Endodermal cell (in vitro differentiated cells): ENCODE measurements at regions not wholly inside any gene's neighbourhood (a gene's known extent, or its start where the extent isn't known, plus 50 kb on each side); places are given as distances from the start of the nearest gene placed in this dataset.

Experiments used
- DNase-seq: peaks from one replicate; pipeline ENCODE4 v3.0.0-alpha.2; 2017
- H3K27ac ChIP-seq: 2 replicates; pipeline ENCODE4 v1.5.1; 2013; ENCODE audit warnings: mild to moderate bottlenecking, low read depth, low read length, moderate library complexity
- H3K27me3 ChIP-seq: 2 replicates; pipeline ENCODE4 v1.6.1; 2013; ENCODE audit warnings: mild to moderate bottlenecking, low read length, moderate library complexity; ENCODE audit not compliant: insufficient read depth, control insufficient read depth, poor library complexity, severe bottlenecking
- H3K36me3 ChIP-seq: 2 replicates; pipeline ENCODE4 v1.7.0; 2013; ENCODE audit warnings: mild to moderate bottlenecking, low read length, moderate library complexity; ENCODE audit not compliant: control insufficient read depth, insufficient read depth
- H3K4me1 ChIP-seq: one replicate; pipeline ENCODE4 v1.7.0; 2013; ENCODE audit warnings: low read length; ENCODE audit not compliant: control insufficient read depth, insufficient read depth
- H3K4me3 ChIP-seq: 2 replicates; pipeline ENCODE4 v1.5.1; 2013; ENCODE audit warnings: mild to moderate bottlenecking, low read length, moderate library complexity
- H3K9ac ChIP-seq: 2 replicates; pipeline ENCODE4 v1.6.1; 2013; ENCODE audit warnings: mild to moderate bottlenecking, low read length, moderate library complexity; ENCODE audit not compliant: poor library complexity, severe bottlenecking; ENCODE audit errors: extremely low read depth
- H3K9me3 ChIP-seq: 2 replicates; pipeline ENCODE4 v1.6.1; 2013; ENCODE audit warnings: mild to moderate bottlenecking, low read length, moderate library complexity; ENCODE audit not compliant: control insufficient read depth
- H3K27ac Mint-ChIP-seq: 2 replicates; pipeline ENCODE4 v1.8.0; 2020; ENCODE audit warnings: mixed read lengths
- H3K27me3 Mint-ChIP-seq: 2 replicates; pipeline ENCODE4 v1.8.0; 2021; ENCODE audit warnings: mild to moderate bottlenecking, mixed read lengths; ENCODE audit not compliant: insufficient read depth
- H3K36me3 Mint-ChIP-seq: 2 replicates; pipeline ENCODE4 v1.8.0; 2020; ENCODE audit warnings: low read depth, mixed read lengths
- H3K4me1 Mint-ChIP-seq: 2 replicates; pipeline ENCODE4 v1.8.0; 2020; ENCODE audit warnings: mixed read lengths
- H3K4me3 Mint-ChIP-seq: 2 replicates; pipeline ENCODE4 v1.8.0; 2020; ENCODE audit warnings: mild to moderate bottlenecking, moderate library complexity, mixed read lengths
- H3K9me3 Mint-ChIP-seq: 2 replicates; pipeline ENCODE4 v1.8.0; 2020; ENCODE audit warnings: mild to moderate bottlenecking, mixed read lengths
- CTCF ChIP-seq: fragments of 200-600 bp; sonication (generic); conservative IDR thresholded peaks from 2 replicates; pipeline ENCODE4 v1.5.0; 2021; ENCODE audit warnings: antibody characterized with exemption, mild to moderate bottlenecking
- WGBS, 2 experiments: methylation state at CpG; one replicate each; pipeline versions ENCODE4 v1.1.5 to v1.1.7; 2013; ENCODE audit warnings: missing lambda C conversion rate in 2 of 2, mixed read lengths in 1 of 2; ENCODE audit not compliant: insufficient coverage in 1 of 2, insufficient read length in 1 of 2; 5-methylcytosine and 5-hydroxymethylcytosine counted together

- no peaks in the 10 kb centered on the region for H3K27me3 ChIP-seq
- H3K9me3 Mint-ChIP-seq = peaks cover 82% of the 10 kb centered on the region
- H3K36me3 Mint-ChIP-seq = no peaks in the 10 kb centered on the region
- no peaks in the 10 kb centered on the region for H3K27me3 Mint-ChIP-seq
- H3K9me3 ChIP-seq = peaks cover 83% of the 10 kb centered on the region
- no peaks in the 10 kb centered on the region for H3K4me1 ChIP-seq
- no peak overlapping the region for H3K4me3 ChIP-seq
- H3K9ac ChIP-seq = no peak overlapping the region
- no peak for DNase-seq
- no peak overlapping the region for H3K4me3 Mint-ChIP-seq
- no peak for TF ChIP-seq CTCF
- H3K27ac ChIP-seq = no peak overlapping the region
- no peaks in the 10 kb centered on the region for H3K36me3 ChIP-seq
- no peaks in the 10 kb centered on the region for H3K4me1 Mint-ChIP-seq
- WGBS, 2 experiments = 44 to 61% methylated on average over 4 of the region's 4 CpGs
- no peak overlapping the region for H3K27ac Mint-ChIP-seq
These were observed 1012.4 kb downstream of the KCNJ18 start for GRCh38 chr17:22704674-22705073.

- no peak overlapping the region for H3K27ac Mint-ChIP-seq
- DNase-seq = no peak
- H3K9me3 ChIP-seq = peaks cover 87% of the 10 kb centered on the region
These were observed 1015.3 kb downstream of the KCNJ18 start for GRCh38 chr17:22707626-22708025.

GRCh38 chr17:22717211-22717610 is 1024.9 kb downstream of the KCNJ18 start:
- peaks cover 68% of the 10 kb centered on the region for H3K9me3 ChIP-seq
- no peaks in the 10 kb centered on the region for H3K27me3 Mint-ChIP-seq
- TF ChIP-seq CTCF = no peak
- H3K36me3 ChIP-seq = no peaks in the 10 kb centered on the region
- H3K4me3 Mint-ChIP-seq = no peak overlapping the region
- H3K9ac ChIP-seq = no peak overlapping the region
- H3K4me1 Mint-ChIP-seq = no peaks in the 10 kb centered on the region
- peaks cover 85% of the 10 kb centered on the region for H3K9me3 Mint-ChIP-seq
- H3K27ac ChIP-seq = no peak overlapping the region
- H3K36me3 Mint-ChIP-seq = peaks cover 3% of the 10 kb centered on the region
- no peaks in the 10 kb centered on the region for H3K27me3 ChIP-seq
- no peaks in the 10 kb centered on the region for H3K4me1 ChIP-seq
- WGBS, 2 experiments = 82% methylated on average over 1 to 2 of the region's 2 CpGs
- DNase-seq = no peak
- H3K27ac Mint-ChIP-seq = no peak overlapping the region
- no peak overlapping the region for H3K4me3 ChIP-seq

More at GRCh38 chr17:22707626-22708025, 1015.3 kb downstream of the KCNJ18 start:
- Histone ChIP-seq H3K27ac (no peak overlapping the region), H3K36me3 (no peaks in the 10 kb centered on the region), H3K4me3 (no peak overlapping the region), H3K4me1 (no peaks in the 10 kb centered on the region), H3K27me3 (no peaks in the 10 kb centered on the region), H3K9ac (no peak overlapping the region)
- Mint-ChIP-seq H3K4me3 (no peak overlapping the region), H3K36me3 (peaks cover 5% of the 10 kb centered on the region), H3K27me3 (no peaks in the 10 kb centered on the region), H3K9me3 (peaks cover 89% of the 10 kb centered on the region), H3K4me1 (no peaks in the 10 kb centered on the region)
- 38 to 61% methylated on average over 2 of the region's 2 CpGs for WGBS, 2 experiments
- no peak for TF ChIP-seq CTCF
